ENCODE measurements at regions not wholly inside any gene's neighbourhood (a gene's known extent, or its start where the extent isn't known, plus 50 kb on each side); places are given as distances from the start of the nearest gene placed in this dataset.

GRCh38 chr2:63729362-63729761, 112.3 kb upstream of the UGP2 start:
- TF ChIP-seq PBX3 (IDR thresholded peaks at IDR 0.05; ENCODE audit: insufficient replicate concordance, low read depth, low read length) (no peak), NR2C2 (IDR thresholded peaks at IDR 0.05; ENCODE audit: borderline replicate concordance, control insufficient read depth, insufficient read length, low read depth) (no peak), MTA2 (IDR thresholded peaks at IDR 0.05; ENCODE audit: low read depth) (no peak), BCL11A (IDR thresholded peaks at IDR 0.05; ENCODE audit: low read depth, low read length) (no peak)
- H3K9ac ChIP-seq (ENCODE audit: control insufficient read depth, insufficient read depth, low read length) = no peak overlapping the region
- no peaks in the 10 kb centered on the region for H3K79me2 ChIP-seq (ENCODE audit: control insufficient read depth, insufficient read depth, low read length)
- H3K36me3 ChIP-seq (ENCODE audit: control insufficient read depth in 2 of 2, insufficient read depth in 2 of 2, low read length in 1 of 2) = no peaks in the 10 kb centered on the region
- intact Hi-C loops (cut with micrococcal nuclease; ENCODE audit: unreplicated experiment) = no loop called here
- DNase-seq (ENCODE audit: low read depth, low spot score) (no peak), FAIRE-seq (no peak), ATAC-seq (no peak)
- ChIA-PET CTCF (no interaction called here), POLR2A (no interaction called here), SMC1A (ENCODE audit: uncharacterized antibody, unreplicated experiment) (no interaction called here), RAD21 (ENCODE audit: unreplicated experiment) (no interaction called here)
- no peaks in the 10 kb centered on the region for H4K20me1 ChIP-seq (ENCODE audit: control insufficient read depth, insufficient read depth)
- no peak overlapping the region for H3K4me2 ChIP-seq (ENCODE audit: control insufficient read depth, insufficient read depth)
- in situ Hi-C loops (cut with MboI) = no loop called here
- no peak overlapping the region for H3K27ac ChIP-seq (ENCODE audit: control insufficient read depth, insufficient read depth)
- WGBS (ENCODE audit: insufficient coverage, insufficient replicate concordance, low lambda C conversion rate, missing lambda C conversion rate) = 92% methylated on average over 1 of the region's 1 CpG
- H3K4me1 ChIP-seq (ENCODE audit: control insufficient read depth, insufficient read depth, low read length) = no peaks in the 10 kb centered on the region
- H3K27me3 ChIP-seq (replicated peaks in 1 of 2; ENCODE audit: control insufficient read depth in 2 of 2, insufficient read depth in 2 of 2, low read length in 1 of 2) = no peaks in the 10 kb centered on the region
- H3K4me3 ChIP-seq = no peak overlapping the region
- no peak overlapping the region for H2AFZ ChIP-seq (ENCODE audit: control insufficient read depth, low read depth, low read length)
- no TSS peak for BruUV-seq (replicated peaks)
- no peaks in the 10 kb centered on the region; the same call in 2 of the 3 replicates for H3K9me3 ChIP-seq (replicated peaks; ENCODE audit: control insufficient read depth, insufficient read depth, low read length)

- RAD21 ChIA-PET (ENCODE audit: unreplicated experiment) = no interaction called here
- no peaks in the 10 kb centered on the region; the same call in 2 of the 3 replicates for H3K9me3 ChIP-seq (replicated peaks; ENCODE audit: control insufficient read depth, insufficient read depth, low read length)
- ATAC-seq (no peak), DNase-seq (ENCODE audit: low read depth, low spot score) (no peak), FAIRE-seq (no peak)
- SMC1A ChIA-PET (ENCODE audit: uncharacterized antibody, unreplicated experiment) = no interaction called here
- no peaks in the 10 kb centered on the region for H3K79me2 ChIP-seq (ENCODE audit: control insufficient read depth, insufficient read depth, low read length)
- H3K27ac ChIP-seq (ENCODE audit: control insufficient read depth, insufficient read depth) = no peak overlapping the region
- WGBS (ENCODE audit: insufficient coverage, insufficient replicate concordance, low lambda C conversion rate, missing lambda C conversion rate) = 50% methylated on average over 2 of the region's 2 CpGs
- intact Hi-C loops (cut with micrococcal nuclease; ENCODE audit: unreplicated experiment) = no loop called here
- no peaks in the 10 kb centered on the region for H3K36me3 ChIP-seq (ENCODE audit: control insufficient read depth in 2 of 2, insufficient read depth in 2 of 2, low read length in 1 of 2)
- H4K20me1 ChIP-seq (ENCODE audit: control insufficient read depth, insufficient read depth) = no peaks in the 10 kb centered on the region
- H3K4me3 ChIP-seq = no peak overlapping the region
- H3K4me1 ChIP-seq (ENCODE audit: control insufficient read depth, insufficient read depth, low read length) = no peaks in the 10 kb centered on the region
- POLR2A ChIA-PET = no interaction called here
- H3K4me2 ChIP-seq (ENCODE audit: control insufficient read depth, insufficient read depth) = no peak overlapping the region
- in situ Hi-C loops (cut with MboI) = no loop called here
- no peak overlapping the region for H3K9ac ChIP-seq (ENCODE audit: control insufficient read depth, insufficient read depth, low read length)
- H2AFZ ChIP-seq (ENCODE audit: control insufficient read depth, low read depth, low read length) = no peak overlapping the region
- no peaks in the 10 kb centered on the region for H3K27me3 ChIP-seq (replicated peaks in 1 of 2; ENCODE audit: control insufficient read depth in 2 of 2, insufficient read depth in 2 of 2, low read length in 1 of 2)
- CTCF ChIA-PET = no interaction called here
- BruUV-seq (replicated peaks) = no TSS peak
- TF ChIP-seq ESRRA (IDR thresholded peaks at IDR 0.05; ENCODE audit: low read length) (no peak), ZNF592 (IDR thresholded peaks at IDR 0.05) (no peak), BHLHE40 (IDR thresholded peaks at IDR 0.05; ENCODE audit: borderline replicate concordance in 1 of 2, low read depth in 2 of 2, low read length in 1 of 2) (no peak), SMARCA5 (IDR thresholded peaks at IDR 0.05) (no peak), POLR2AphosphoS2 (IDR thresholded peaks at IDR 0.05; ENCODE audit: low read depth, low read length) (no peak), SPI1 (IDR thresholded peaks at IDR 0.05; ENCODE audit: borderline replicate concordance, insufficient read depth, low read depth, low read length) (no peak)
Observed at GRCh38 chr2:63729831-63730230, 111.9 kb upstream of the UGP2 start.

Data from GM12878 (cell line).